Activated naive CD4-positive, alpha-beta T cell treated with anti-CD3 and anti-CD28 coated beads, Interleukin-2, amount 50 U/mL, for 72 hours (primary cell): ENCODE measurements at regions not wholly inside any gene's neighbourhood (a gene's known extent, or its start where the extent isn't known, plus 50 kb on each side); places are given as distances from the start of the nearest gene placed in this dataset.
"Not testable (repeated sequence)": the region's sequence is repeated elsewhere in the genome, so short reads cannot be mapped to it uniquely, and the experiment has no call there.

ENCODE experiments used
- ATAC-seq, 2 donors: fragments of 150-1000 bp; cut with Tn5 transposase; 2 replicates each; pipeline ENCODE4 v1.10.0; 2021; ENCODE audit warnings: mild to moderate bottlenecking in 2 of 2, moderate library complexity in 2 of 2
- DNase-seq, 2 donors: peaks; one replicate each; pipeline ENCODE4 v3.0.0; 2021 to 2022; ENCODE audit warnings: low spot score in 2 of 2
- H3K27ac Mint-ChIP-seq, 2 donors: one replicate each; pipeline ENCODE4 v1.8.0; 2022; ENCODE audit warnings: mild to moderate bottlenecking in 2 of 2, mixed read lengths in 2 of 2
- H3K36me3 Mint-ChIP-seq, 2 donors: one replicate each; pipeline ENCODE4 v1.8.0; 2022; ENCODE audit warnings: mixed read lengths in 2 of 2
- H3K9me3 Mint-ChIP-seq, 2 donors: one replicate each; pipeline ENCODE4 v1.8.0; 2022; ENCODE audit warnings: mixed read lengths in 2 of 2

GRCh38 chr9:18063856-18064390 lies 410.0 kb upstream of the ADAMTSL1 start:
- no peak for DNase-seq
- peaks cover 0 to 10% of the 10 kb centered on the region in 2 donors for H3K9me3 Mint-ChIP-seq
- no peak for ATAC-seq
- H3K27ac Mint-ChIP-seq = no peak overlapping the region
- no peaks in the 10 kb centered on the region for H3K36me3 Mint-ChIP-seq

GRCh38 chr9:18066608-18067007 lies 407.3 kb upstream of the ADAMTSL1 start:
- not testable (repeated sequence) for H3K27ac Mint-ChIP-seq, H3K36me3 Mint-ChIP-seq, ATAC-seq, DNase-seq
- peaks cover 0 to 10% of the 10 kb centered on the region in 2 donors for H3K9me3 Mint-ChIP-seq

GRCh38 chr9:18067548-18068120 lies 406.3 kb upstream of the ADAMTSL1 start:
- peaks cover 0 to 10% of the 10 kb centered on the region in 2 donors for H3K9me3 Mint-ChIP-seq
- H3K27ac Mint-ChIP-seq = no peak overlapping the region
- no peak for DNase-seq
- H3K36me3 Mint-ChIP-seq = no peaks in the 10 kb centered on the region
- no peak for ATAC-seq

GRCh38 chr9:18068900-18069299 lies 405.1 kb upstream of the ADAMTSL1 start:
- no peaks in the 10 kb centered on the region for H3K36me3 Mint-ChIP-seq
- H3K27ac Mint-ChIP-seq = no peak overlapping the region
- DNase-seq (no peak), ATAC-seq (no peak)
- peaks cover 0 to 10% of the 10 kb centered on the region in 2 donors for H3K9me3 Mint-ChIP-seq

- no peak overlapping the region for H3K27ac Mint-ChIP-seq
- H3K9me3 Mint-ChIP-seq = peaks cover 6 to 8% of the 10 kb centered on the region in 2 donors
- DNase-seq (no peak), ATAC-seq (no peak)
- H3K36me3 Mint-ChIP-seq = no peaks in the 10 kb centered on the region
Observed at GRCh38 chr9:18071651-18072060, 402.3 kb upstream of the ADAMTSL1 start.

- DNase-seq (no peak), ATAC-seq (no peak)
- H3K27ac Mint-ChIP-seq = no peak overlapping the region
- peaks cover 14 to 16% of the 10 kb centered on the region in 2 donors for H3K9me3 Mint-ChIP-seq
- H3K36me3 Mint-ChIP-seq = no peaks in the 10 kb centered on the region
Observed at GRCh38 chr9:18073002-18073401, 401.0 kb upstream of the ADAMTSL1 start.

- H3K9me3 Mint-ChIP-seq = peaks cover 14 to 16% of the 10 kb centered on the region in 2 donors
- no peaks in the 10 kb centered on the region for H3K36me3 Mint-ChIP-seq
- ATAC-seq (no peak), DNase-seq (no peak)
- H3K27ac Mint-ChIP-seq = no peak overlapping the region
Observed at GRCh38 chr9:18074041-18074440, 399.9 kb upstream of the ADAMTSL1 start.

- no peak for ATAC-seq
- Mint-ChIP-seq H3K9me3 (peaks cover 20 to 22% of the 10 kb centered on the region in 2 donors), H3K36me3 (no peaks in the 10 kb centered on the region), H3K27ac (no peak overlapping the region)
- no peak for DNase-seq
Observed at GRCh38 chr9:18075253-18075952, 398.6 kb upstream of the ADAMTSL1 start.

GRCh38 chr9:18077941-18078678 lies 395.8 kb upstream of the ADAMTSL1 start:
- H3K36me3 Mint-ChIP-seq = no peaks in the 10 kb centered on the region
- no peak overlapping the region for H3K27ac Mint-ChIP-seq
- H3K9me3 Mint-ChIP-seq = peaks cover 20 to 22% of the 10 kb centered on the region in 2 donors
- no peak for DNase-seq
- ATAC-seq = no peak

- Mint-ChIP-seq H3K27ac (no peak overlapping the region), H3K9me3 (peaks cover 8 to 15% of the 10 kb centered on the region in 2 donors), H3K36me3 (no peaks in the 10 kb centered on the region)
- DNase-seq (no peak), ATAC-seq (no peak)
Observed at GRCh38 chr9:18092138-18092537, 381.8 kb upstream of the ADAMTSL1 start.

- Mint-ChIP-seq H3K9me3 (no peaks in the 10 kb centered on the region), H3K36me3 (no peaks in the 10 kb centered on the region), H3K27ac (no peak overlapping the region)
- ATAC-seq (no peak), DNase-seq (no peak)
Observed at GRCh38 chr9:18106006-18106560, 367.9 kb upstream of the ADAMTSL1 start.

- H3K9me3 Mint-ChIP-seq = peaks cover 5 to 7% of the 10 kb centered on the region in 2 donors
Observed at GRCh38 chr9:18109675-18110074, 364.3 kb upstream of the ADAMTSL1 start.

GRCh38 chr9:18111146-18111545 lies 362.8 kb upstream of the ADAMTSL1 start:
- ATAC-seq (no peak), DNase-seq (no peak)
- no peaks in the 10 kb centered on the region for H3K36me3 Mint-ChIP-seq
- no peak overlapping the region for H3K27ac Mint-ChIP-seq
- H3K9me3 Mint-ChIP-seq = peaks cover 5 to 7% of the 10 kb centered on the region in 2 donors

More at GRCh38 chr9:18109675-18110074, 364.3 kb upstream of the ADAMTSL1 start:
- H3K27ac Mint-ChIP-seq = no peak overlapping the region
- DNase-seq (no peak), ATAC-seq (no peak)
- no peaks in the 10 kb centered on the region for H3K36me3 Mint-ChIP-seq

GRCh38 chr9:18114559-18115475 lies 359.1 kb upstream of the ADAMTSL1 start:
- Mint-ChIP-seq H3K27ac (no peak overlapping the region), H3K9me3 (peaks cover 5 to 7% of the 10 kb centered on the region in 2 donors), H3K36me3 (no peaks in the 10 kb centered on the region)
- DNase-seq (no peak), ATAC-seq (no peak)

- H3K36me3 Mint-ChIP-seq = no peaks in the 10 kb centered on the region
- H3K9me3 Mint-ChIP-seq = peaks cover 5 to 7% of the 10 kb centered on the region in 2 donors
- DNase-seq (no peak), ATAC-seq (no peak)
- H3K27ac Mint-ChIP-seq = no peak overlapping the region
Observed at GRCh38 chr9:18118268-18118667, 355.7 kb upstream of the ADAMTSL1 start.

GRCh38 chr9:18122171-18122570 lies 351.8 kb upstream of the ADAMTSL1 start:
- DNase-seq = no peak
- no peak for ATAC-seq
- no peak overlapping the region for H3K27ac Mint-ChIP-seq
- no peaks in the 10 kb centered on the region for H3K36me3 Mint-ChIP-seq
- no peaks in the 10 kb centered on the region for H3K9me3 Mint-ChIP-seq
